ENCODE measurements at regions not wholly inside any gene's neighbourhood (a gene's known extent, or its start where the extent isn't known, plus 50 kb on each side); places are given as distances from the start of the nearest gene placed in this dataset.

- no peak overlapping the region for H4K5ac ChIP-seq (ENCODE audit: low read length)
- H3K4me2 ChIP-seq (ENCODE audit: low read length) = no peak overlapping the region
- H3K18ac ChIP-seq (ENCODE audit: low read length) = no peak overlapping the region
- no peak overlapping the region for H3K23ac ChIP-seq (ENCODE audit: low read length)
- H3K27ac ChIP-seq (ENCODE audit: low read depth, low read length) = no peak overlapping the region
- no peak overlapping the region for H2BK120ac ChIP-seq (ENCODE audit: low read depth, low read length)
- no peak overlapping the region for H3K56ac ChIP-seq (ENCODE audit: low read length)
- no peak overlapping the region for H3K4me3 ChIP-seq (ENCODE audit: low read length)
- no peak overlapping the region for H4K8ac ChIP-seq (ENCODE audit: low read depth, low read length)
- no peaks in the 10 kb centered on the region for H3K79me2 ChIP-seq (ENCODE audit: control insufficient read depth, insufficient read depth, low read length)
- no peaks in the 10 kb centered on the region for H3K79me1 ChIP-seq (ENCODE audit: low read length)
- H3K36me3 ChIP-seq (ENCODE audit: control insufficient read depth, insufficient read depth, low read length) = no peaks in the 10 kb centered on the region
- no peak overlapping the region for H2AK5ac ChIP-seq (ENCODE audit: low read length)
- no peak overlapping the region for H2BK15ac ChIP-seq (replicated peaks; ENCODE audit: low read depth)
- no peak overlapping the region for H3K4ac ChIP-seq (ENCODE audit: low read depth, low read length)
- H3K4me1 ChIP-seq (ENCODE audit: control insufficient read depth, low read depth, low read length) = no peaks in the 10 kb centered on the region
- no peak overlapping the region for H2BK5ac ChIP-seq (ENCODE audit: low read length)
- no peak overlapping the region for H3K9ac ChIP-seq (ENCODE audit: low read length)
- no peaks in the 10 kb centered on the region for H3K27me3 ChIP-seq (ENCODE audit: insufficient read depth, low read length, poor library complexity)
- DNase-seq = no peak
- no CpG with 5 or more reads among the region's 1 CpG for WGBS (ENCODE audit: extremely low coverage, insufficient coverage, low lambda C conversion rate)
These were observed 88.9 kb upstream of the ARHGAP5 start for GRCh38 chr14:31988244-31988643.

DNA sequence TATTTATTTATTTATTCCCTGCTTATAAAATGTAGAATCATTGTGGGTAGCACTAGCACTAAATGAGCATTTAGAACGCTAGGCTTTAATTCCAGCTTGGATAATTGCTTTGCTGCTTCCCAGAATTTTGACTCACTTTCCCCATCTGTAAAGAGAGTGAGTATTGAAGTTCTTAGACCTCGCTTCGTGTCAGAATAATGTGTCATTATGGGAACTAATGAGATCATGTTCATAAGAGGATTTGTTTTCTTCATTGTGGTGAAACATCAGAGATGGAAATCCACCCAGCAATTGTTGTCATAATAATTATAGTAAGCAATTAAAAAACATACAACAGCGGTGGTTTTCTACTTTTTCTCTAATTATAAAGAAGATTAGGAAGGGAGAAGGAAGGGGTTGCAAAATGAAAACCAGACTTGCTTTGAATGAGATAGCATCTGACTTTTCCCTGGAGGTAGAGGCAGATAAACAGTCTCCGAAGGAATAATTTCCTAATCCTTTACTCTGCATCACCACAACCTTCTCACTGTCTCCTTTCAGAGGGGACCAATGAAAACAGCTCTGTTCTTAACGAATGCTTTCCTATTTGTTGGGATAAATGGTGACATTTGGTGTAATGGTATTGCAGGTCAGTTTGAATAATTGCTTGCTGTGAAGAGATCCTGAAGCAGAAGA lies 86.8 kb upstream of the ARHGAP5 start:
- Histone ChIP-seq H3K56ac (ENCODE audit: low read length) (no peak overlapping the region), H3K9ac (ENCODE audit: low read length) (no peak overlapping the region), H3K79me1 (ENCODE audit: low read length) (no peaks in the 10 kb centered on the region), H2BK5ac (ENCODE audit: low read length) (no peak overlapping the region), H3K23ac (ENCODE audit: low read length) (no peak overlapping the region), H3K4me3 (ENCODE audit: low read length) (no peak overlapping the region), H2BK120ac (ENCODE audit: low read depth, low read length) (no peak overlapping the region), H3K18ac (ENCODE audit: low read length) (no peak overlapping the region), H4K5ac (ENCODE audit: low read length) (no peak overlapping the region), H3K27me3 (ENCODE audit: insufficient read depth, low read length, poor library complexity) (no peaks in the 10 kb centered on the region), H3K4me1 (ENCODE audit: control insufficient read depth, low read depth, low read length) (peaks cover 2% of the 10 kb centered on the region), H3K36me3 (ENCODE audit: control insufficient read depth, insufficient read depth, low read length) (no peaks in the 10 kb centered on the region), H4K8ac (ENCODE audit: low read depth, low read length) (no peak overlapping the region), H3K79me2 (ENCODE audit: control insufficient read depth, insufficient read depth, low read length) (no peaks in the 10 kb centered on the region), H3K27ac (ENCODE audit: low read depth, low read length) (no peak overlapping the region), H3K4ac (ENCODE audit: low read depth, low read length) (no peak overlapping the region), H2BK15ac (replicated peaks; ENCODE audit: low read depth) (no peak overlapping the region), H2AK5ac (ENCODE audit: low read length) (no peak overlapping the region), H3K4me2 (ENCODE audit: low read length) (no peak overlapping the region)
- WGBS (ENCODE audit: extremely low coverage, insufficient coverage, low lambda C conversion rate) = no CpG with 5 or more reads among the region's 6 CpGs
- DNase-seq = peak; percentile 37

GRCh38 chr14:31990926-31991572 lies 86.1 kb upstream of the ARHGAP5 start:
- no peak overlapping the region for H3K4me3 ChIP-seq (ENCODE audit: low read length)
- no peak for DNase-seq

DNA sequence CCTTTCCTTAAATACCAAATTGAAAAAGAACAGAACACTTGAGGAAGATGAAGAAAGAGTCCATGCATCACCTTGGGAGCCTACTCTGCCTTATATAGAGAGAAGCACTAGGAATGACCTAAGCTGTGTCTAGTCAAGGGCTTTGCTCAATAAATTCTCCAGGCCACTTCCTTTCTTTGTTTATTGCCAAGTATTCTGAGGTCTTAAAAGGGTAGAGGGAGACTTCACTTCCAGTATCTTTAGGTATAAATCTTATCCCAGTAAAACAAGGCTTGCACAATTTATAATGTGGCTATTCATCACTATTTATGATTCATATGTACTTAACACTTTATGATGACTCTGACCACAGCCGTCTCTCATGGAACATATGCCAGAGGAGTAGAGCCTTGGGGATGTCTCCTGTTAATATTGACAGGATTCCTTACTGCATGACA lies 85.1 kb upstream of the ARHGAP5 start:
- H2BK5ac ChIP-seq (ENCODE audit: low read length) = no peak overlapping the region

More at GRCh38 chr14:31990926-31991572, 86.1 kb upstream of the ARHGAP5 start:
- Histone ChIP-seq H2AK5ac (ENCODE audit: low read length) (no peak overlapping the region), H2BK15ac (replicated peaks; ENCODE audit: low read depth) (no peak overlapping the region), H3K23ac (ENCODE audit: low read length) (no peak overlapping the region), H4K5ac (ENCODE audit: low read length) (no peak overlapping the region), H3K4me1 (ENCODE audit: control insufficient read depth, low read depth, low read length) (peaks cover 2% of the 10 kb centered on the region), H3K56ac (ENCODE audit: low read length) (no peak overlapping the region), H3K18ac (ENCODE audit: low read length) (no peak overlapping the region), H2BK5ac (ENCODE audit: low read length) (no peak overlapping the region), H3K27ac (ENCODE audit: low read depth, low read length) (no peak overlapping the region), H3K4me2 (ENCODE audit: low read length) (no peak overlapping the region), H2BK120ac (ENCODE audit: low read depth, low read length) (no peak overlapping the region), H3K4ac (ENCODE audit: low read depth, low read length) (no peak overlapping the region), H4K8ac (ENCODE audit: low read depth, low read length) (no peak overlapping the region), H3K79me2 (ENCODE audit: control insufficient read depth, insufficient read depth, low read length) (no peaks in the 10 kb centered on the region), H3K79me1 (ENCODE audit: low read length) (no peaks in the 10 kb centered on the region), H3K9ac (ENCODE audit: low read length) (no peak overlapping the region), H3K36me3 (ENCODE audit: control insufficient read depth, insufficient read depth, low read length) (no peaks in the 10 kb centered on the region), H3K27me3 (ENCODE audit: insufficient read depth, low read length, poor library complexity) (no peaks in the 10 kb centered on the region)
- WGBS (ENCODE audit: extremely low coverage, insufficient coverage, low lambda C conversion rate) = no CpG with 5 or more reads among the region's 6 CpGs

DNA sequence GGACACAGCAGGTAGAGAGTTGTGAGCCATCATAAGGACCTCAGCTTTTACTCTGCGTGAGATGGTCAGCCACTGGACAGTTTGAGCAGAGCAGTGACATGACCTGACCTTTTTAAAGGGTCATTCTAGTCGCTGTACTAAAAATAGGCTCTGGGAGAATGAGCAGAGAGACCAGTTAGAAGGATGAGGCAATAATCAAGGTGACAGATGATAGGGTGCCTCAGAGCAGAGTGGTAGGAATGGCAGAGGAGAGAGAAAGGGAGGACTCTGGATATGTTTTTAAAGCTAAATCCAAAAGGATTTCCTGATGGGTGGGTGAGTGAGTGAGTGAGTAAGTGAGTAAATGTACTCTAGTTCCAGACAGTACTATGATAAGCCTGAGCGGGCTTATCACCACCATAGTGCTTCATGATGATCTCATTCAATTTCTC lies 83.6 kb upstream of the ARHGAP5 start:
- no peak overlapping the region for H4K8ac ChIP-seq (ENCODE audit: low read depth, low read length)
- no peak overlapping the region for H3K18ac ChIP-seq (ENCODE audit: low read length)
- H3K4me1 ChIP-seq (ENCODE audit: control insufficient read depth, low read depth, low read length) = peaks cover 2% of the 10 kb centered on the region
- H3K4me2 ChIP-seq (ENCODE audit: low read length) = no peak overlapping the region
- no peaks in the 10 kb centered on the region for H3K79me1 ChIP-seq (ENCODE audit: low read length)
- no peaks in the 10 kb centered on the region for H3K36me3 ChIP-seq (ENCODE audit: control insufficient read depth, insufficient read depth, low read length)
- no peak overlapping the region for H3K56ac ChIP-seq (ENCODE audit: low read length)
- no peak overlapping the region for H2BK120ac ChIP-seq (ENCODE audit: low read depth, low read length)
- H3K27me3 ChIP-seq (ENCODE audit: insufficient read depth, low read length, poor library complexity) = no peaks in the 10 kb centered on the region
- no peak overlapping the region for H2BK5ac ChIP-seq (ENCODE audit: low read length)
- H3K23ac ChIP-seq (ENCODE audit: low read length) = no peak overlapping the region
- H3K9ac ChIP-seq (ENCODE audit: low read length) = no peak overlapping the region
- WGBS (ENCODE audit: extremely low coverage, insufficient coverage, low lambda C conversion rate) = no CpG with 5 or more reads among the region's 3 CpGs
- no peak overlapping the region for H4K5ac ChIP-seq (ENCODE audit: low read length)
- H3K4me3 ChIP-seq (ENCODE audit: low read length) = no peak overlapping the region
- H2AK5ac ChIP-seq (ENCODE audit: low read length) = no peak overlapping the region
- H3K79me2 ChIP-seq (ENCODE audit: control insufficient read depth, insufficient read depth, low read length) = no peaks in the 10 kb centered on the region
- DNase-seq = no peak
- no peak overlapping the region for H3K27ac ChIP-seq (ENCODE audit: low read depth, low read length)
- peak overlapping the region; percentile 37 for H2BK15ac ChIP-seq (replicated peaks; ENCODE audit: low read depth)
- H3K4ac ChIP-seq (ENCODE audit: low read depth, low read length) = no peak overlapping the region

More for the DNA sequence above, 85.1 kb upstream of the ARHGAP5 start:
- no peak overlapping the region for H3K18ac ChIP-seq (ENCODE audit: low read length)
- H2BK15ac ChIP-seq (replicated peaks; ENCODE audit: low read depth) = no peak overlapping the region
- no peak overlapping the region for H3K4me2 ChIP-seq (ENCODE audit: low read length)
- peaks cover 2% of the 10 kb centered on the region for H3K4me1 ChIP-seq (ENCODE audit: control insufficient read depth, low read depth, low read length)
- H2BK120ac ChIP-seq (ENCODE audit: low read depth, low read length) = no peak overlapping the region
- H3K27me3 ChIP-seq (ENCODE audit: insufficient read depth, low read length, poor library complexity) = no peaks in the 10 kb centered on the region
- no peak overlapping the region for H4K5ac ChIP-seq (ENCODE audit: low read length)
- H2AK5ac ChIP-seq (ENCODE audit: low read length) = no peak overlapping the region
- WGBS (ENCODE audit: extremely low coverage, insufficient coverage, low lambda C conversion rate) = no CpG with 5 or more reads among the region's 1 CpG
- no peak overlapping the region for H3K9ac ChIP-seq (ENCODE audit: low read length)
- no peaks in the 10 kb centered on the region for H3K79me2 ChIP-seq (ENCODE audit: control insufficient read depth, insufficient read depth, low read length)
- no peak overlapping the region for H3K4me3 ChIP-seq (ENCODE audit: low read length)
- DNase-seq = no peak
- no peaks in the 10 kb centered on the region for H3K36me3 ChIP-seq (ENCODE audit: control insufficient read depth, insufficient read depth, low read length)
- H4K8ac ChIP-seq (ENCODE audit: low read depth, low read length) = no peak overlapping the region
- H3K56ac ChIP-seq (ENCODE audit: low read length) = no peak overlapping the region
- no peak overlapping the region for H3K4ac ChIP-seq (ENCODE audit: low read depth, low read length)
- H3K23ac ChIP-seq (ENCODE audit: low read length) = no peak overlapping the region
- H3K79me1 ChIP-seq (ENCODE audit: low read length) = no peaks in the 10 kb centered on the region
- no peak overlapping the region for H3K27ac ChIP-seq (ENCODE audit: low read depth, low read length)
